ENCODE measurements at regions not wholly inside any gene's neighbourhood (a gene's known extent, or its start where the extent isn't known, plus 50 kb on each side); places are given as distances from the start of the nearest gene placed in this dataset.
A peak's percentile ranks its signal among the peaks of the same experiment; 100 is the strongest.
"Not testable (repeated sequence)": the region's sequence is repeated elsewhere in the genome, so short reads cannot be mapped to it uniquely, and the experiment has no call there.

- no peak for DNase-seq
Observed at GRCh38 chr4:34950926-34951325, 1293.4 kb downstream of the ARAP2 start.

DNA sequence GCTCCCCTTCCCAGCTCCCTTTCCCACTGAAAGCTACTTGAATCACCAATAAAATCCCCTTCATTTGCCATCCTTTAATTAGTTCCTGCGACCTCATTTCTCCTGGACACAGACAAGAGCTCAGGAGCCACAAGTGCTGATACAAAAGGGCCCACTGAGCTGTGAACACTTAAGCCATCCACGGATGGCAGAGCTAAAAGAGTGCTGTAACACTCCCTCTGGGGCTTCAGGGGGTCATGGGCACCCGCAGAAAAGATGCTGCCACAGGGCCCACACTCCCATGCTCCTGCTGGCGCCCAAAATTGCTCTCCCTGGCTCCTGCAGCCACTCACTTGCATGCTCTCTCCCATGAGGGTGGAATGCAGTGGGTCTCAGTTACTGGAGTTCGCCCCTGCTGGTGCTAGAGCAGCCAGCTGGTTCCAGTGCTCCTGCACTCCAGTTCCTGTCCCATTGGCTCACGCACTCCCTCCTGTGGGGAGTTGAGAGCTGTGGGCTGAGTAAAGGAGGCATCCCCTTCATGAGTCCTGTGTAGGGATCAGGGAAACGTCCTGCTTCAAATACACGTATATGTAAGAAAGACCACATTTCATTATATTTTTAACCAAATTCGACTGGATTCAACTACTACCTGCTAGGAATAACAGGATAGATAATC is 1291.0 kb downstream of the ARAP2 start:
- no peak for DNase-seq

GRCh38 chr4:34964613-34965012 is 1279.7 kb downstream of the ARAP2 start:
- DNase-seq, result no peak

DNA sequence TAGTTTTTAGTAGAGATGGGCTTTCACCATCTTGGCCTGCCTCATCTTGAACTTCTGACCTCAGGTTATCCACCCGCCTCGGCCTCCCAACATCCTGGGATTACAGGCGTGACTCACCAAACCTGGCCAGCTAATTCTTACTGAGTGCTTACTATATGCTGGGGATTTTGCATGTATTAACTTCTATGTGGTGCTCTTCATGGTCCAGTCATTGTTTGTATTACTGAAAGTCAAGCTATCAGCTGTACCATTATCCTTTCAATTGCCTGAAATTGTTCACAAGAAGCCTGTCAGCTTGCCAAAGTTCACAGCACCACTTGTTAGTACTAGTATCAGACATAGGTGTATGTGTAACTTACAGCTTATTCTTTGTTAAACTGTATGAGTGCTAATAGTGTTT is 1272.1 kb downstream of the ARAP2 start:
- DNase-seq, result no peak

DNA sequence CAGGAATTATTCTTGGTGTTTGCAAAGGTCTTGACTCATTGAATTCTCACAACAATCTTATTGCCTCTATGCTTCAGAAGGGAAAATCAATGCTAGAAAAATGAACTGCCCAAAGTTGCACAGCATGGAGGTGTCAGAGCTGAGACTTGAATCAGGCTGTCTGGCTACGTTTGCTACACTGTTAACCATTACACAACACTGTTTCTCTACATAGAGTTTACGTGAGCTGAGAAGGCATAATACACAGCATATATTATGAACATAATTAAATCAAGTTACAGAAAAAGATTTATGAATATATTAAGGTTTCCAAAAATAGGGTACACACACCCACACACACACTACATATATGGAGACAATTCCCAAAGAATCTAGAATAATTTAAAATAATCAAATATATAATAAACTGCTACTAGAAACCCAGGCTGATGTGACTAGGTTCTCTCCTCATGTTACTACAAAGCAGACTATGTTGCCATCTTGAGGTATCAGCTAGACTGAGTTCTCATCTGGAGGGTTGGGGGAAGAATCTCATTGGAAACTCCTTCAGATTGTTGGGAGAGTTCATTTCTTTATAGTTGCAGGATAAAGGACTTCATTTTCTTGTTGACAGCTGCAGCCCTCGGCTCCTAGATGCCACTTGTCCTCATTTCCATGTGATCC is 1270.5 kb downstream of the ARAP2 start:
- DNase-seq, result no peak

- no peak for DNase-seq
Observed at GRCh38 chr4:34974313-34974680, 1270.0 kb downstream of the ARAP2 start.

- not testable (repeated sequence) for DNase-seq
Observed at GRCh38 chr4:35021222-35021621, 1223.1 kb downstream of the ARAP2 start.

GRCh38 chr4:35025152-35025834 is 1219.0 kb downstream of the ARAP2 start:
- DNase-seq, result no peak

DNA sequence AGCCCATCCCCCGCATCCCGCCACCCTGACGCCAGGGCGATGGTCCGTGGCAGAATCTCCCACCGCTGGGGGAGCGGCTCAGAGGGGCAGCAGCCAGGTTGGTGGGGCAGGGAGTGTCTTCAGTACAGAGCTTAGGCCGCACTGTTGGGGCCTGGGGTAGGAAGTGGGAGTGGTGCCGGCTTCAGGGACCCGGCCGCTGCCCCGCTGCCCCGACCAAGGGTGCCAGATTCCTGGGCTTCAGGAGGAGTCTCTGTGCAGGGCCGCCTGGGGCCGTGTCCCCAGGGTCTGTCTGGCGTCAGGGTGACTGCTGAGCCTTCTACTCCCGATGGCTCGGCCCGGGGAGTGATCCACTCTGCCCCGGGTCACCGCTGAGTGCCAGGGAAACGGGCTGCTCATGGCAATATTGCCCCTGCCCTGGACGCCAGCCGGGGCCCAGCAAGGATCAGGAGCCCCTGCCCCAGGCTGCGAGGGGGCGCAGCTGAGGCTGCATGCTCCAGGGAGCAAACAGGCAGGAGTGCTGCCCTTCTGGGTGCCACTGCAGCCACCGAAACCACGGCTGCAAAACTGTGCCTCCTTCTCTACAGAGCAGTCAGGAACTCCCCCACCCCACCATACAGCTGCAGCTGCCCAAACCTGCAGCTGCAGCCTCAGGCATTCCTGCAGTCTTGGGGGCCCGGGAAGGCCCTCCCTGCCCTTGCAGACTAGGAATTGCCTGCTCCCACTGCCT is 1206.1 kb downstream of the ARAP2 start:
- DNase-seq, result no peak

- DNase-seq, result no peak
Observed at GRCh38 chr4:35038845-35039244, 1205.5 kb downstream of the ARAP2 start.

- DNase-seq, result no peak
Observed at GRCh38 chr4:35052546-35052945, 1191.8 kb downstream of the ARAP2 start.

- DNase-seq, result no peak
Observed at GRCh38 chr4:35063031-35063570, 1181.2 kb downstream of the ARAP2 start.

GRCh38 chr4:35066406-35066805 is 1177.9 kb downstream of the ARAP2 start:
- DNase-seq, result no peak

DNA sequence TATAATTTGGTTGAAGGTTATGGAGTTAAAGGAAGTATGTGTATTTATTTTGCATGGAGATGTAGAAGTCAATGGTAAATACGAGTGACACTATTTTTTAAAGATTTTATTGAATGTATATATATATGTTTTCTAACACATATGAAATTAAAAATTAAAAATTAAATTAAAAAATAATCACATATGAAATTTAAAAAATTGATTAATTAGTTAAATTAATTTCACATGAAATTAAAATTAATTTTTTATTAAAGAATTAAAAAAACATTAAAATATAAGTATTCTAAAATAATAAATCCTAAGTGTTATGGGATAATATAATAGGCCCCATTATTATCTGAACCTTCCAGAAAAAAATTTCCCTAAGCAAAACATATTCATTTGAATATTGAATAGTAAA is 1163.5 kb downstream of the ARAP2 start:
- DNase-seq, result no peak

DNA sequence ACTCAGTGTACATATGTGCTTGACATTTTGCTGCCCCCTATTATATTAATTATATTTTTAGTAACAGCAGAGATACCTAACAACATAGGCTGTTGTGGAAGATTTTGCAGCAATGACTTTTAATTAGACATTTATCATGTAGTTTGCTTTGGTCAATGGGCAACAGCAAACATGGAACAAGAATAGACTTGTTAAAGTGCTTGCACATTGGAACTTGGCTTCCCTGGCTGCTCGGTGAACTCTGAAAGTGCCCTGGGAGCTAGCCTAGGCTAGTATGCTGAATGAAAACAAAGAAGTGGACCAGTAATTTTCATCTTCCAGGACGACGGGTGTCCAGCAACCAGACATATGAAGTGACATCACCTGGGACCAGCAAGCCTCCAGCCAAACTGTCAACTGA is 1157.1 kb downstream of the ARAP2 start:
- DNase-seq, result peak; percentile 39

DNA sequence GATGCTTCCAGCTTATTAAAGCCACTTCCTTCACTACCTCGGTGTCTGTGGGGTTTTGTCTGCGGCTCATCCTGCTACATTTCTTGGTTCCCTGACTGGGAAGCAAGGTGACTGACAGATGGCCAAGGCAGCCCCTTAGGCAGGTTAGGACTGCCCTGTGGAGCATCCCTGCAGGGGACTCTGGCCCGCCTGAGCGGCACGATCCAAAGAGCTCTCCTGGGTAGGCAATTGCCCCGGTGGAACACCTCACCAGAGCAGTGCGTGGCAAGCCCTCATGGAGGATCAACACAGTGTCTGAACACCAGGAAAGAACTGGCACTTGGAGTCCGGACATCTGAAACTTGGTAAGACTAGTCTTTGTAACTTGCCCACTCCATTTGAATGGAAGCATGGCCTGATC is 1143.4 kb downstream of the ARAP2 start:
- no peak for DNase-seq

- no peak for DNase-seq
Observed at GRCh38 chr4:35102066-35102465, 1142.2 kb downstream of the ARAP2 start.

GRCh38 chr4:35105486-35105885 is 1138.8 kb downstream of the ARAP2 start:
- peak; percentile 42 for DNase-seq

DNA sequence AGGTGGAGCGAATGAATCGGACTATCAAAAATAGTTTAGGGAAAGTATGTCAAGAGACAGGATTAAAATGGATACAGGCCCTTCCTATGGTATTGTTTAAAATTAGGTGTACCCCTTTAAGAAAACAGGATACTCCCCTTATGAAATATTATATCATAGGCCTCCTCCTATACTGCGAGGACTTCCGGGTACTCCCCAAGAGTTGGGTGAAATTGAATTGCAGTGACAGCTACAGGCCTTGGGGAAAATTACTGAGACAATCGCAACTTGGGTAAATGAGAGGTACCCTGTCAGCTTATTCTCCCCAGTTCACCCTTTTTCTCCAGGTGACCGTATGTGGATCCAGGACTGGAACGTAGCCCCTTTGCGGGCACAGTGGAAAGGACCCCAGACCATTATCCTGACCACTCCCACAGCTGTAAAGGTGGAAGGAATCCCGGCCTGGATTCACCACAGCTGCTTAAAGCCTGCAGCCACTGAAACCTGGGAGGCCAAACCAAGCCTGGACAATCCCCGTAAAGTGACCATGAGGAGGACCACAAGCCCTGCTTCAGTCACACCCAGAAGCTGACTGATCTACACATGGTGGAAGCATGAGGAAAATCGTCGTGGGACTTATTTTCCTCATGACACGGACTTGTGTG is 1138.1 kb downstream of the ARAP2 start:
- DNase-seq, result no peak

GRCh38 chr4:35124106-35124505 is 1120.2 kb downstream of the ARAP2 start:
- no peak for DNase-seq

DNA sequence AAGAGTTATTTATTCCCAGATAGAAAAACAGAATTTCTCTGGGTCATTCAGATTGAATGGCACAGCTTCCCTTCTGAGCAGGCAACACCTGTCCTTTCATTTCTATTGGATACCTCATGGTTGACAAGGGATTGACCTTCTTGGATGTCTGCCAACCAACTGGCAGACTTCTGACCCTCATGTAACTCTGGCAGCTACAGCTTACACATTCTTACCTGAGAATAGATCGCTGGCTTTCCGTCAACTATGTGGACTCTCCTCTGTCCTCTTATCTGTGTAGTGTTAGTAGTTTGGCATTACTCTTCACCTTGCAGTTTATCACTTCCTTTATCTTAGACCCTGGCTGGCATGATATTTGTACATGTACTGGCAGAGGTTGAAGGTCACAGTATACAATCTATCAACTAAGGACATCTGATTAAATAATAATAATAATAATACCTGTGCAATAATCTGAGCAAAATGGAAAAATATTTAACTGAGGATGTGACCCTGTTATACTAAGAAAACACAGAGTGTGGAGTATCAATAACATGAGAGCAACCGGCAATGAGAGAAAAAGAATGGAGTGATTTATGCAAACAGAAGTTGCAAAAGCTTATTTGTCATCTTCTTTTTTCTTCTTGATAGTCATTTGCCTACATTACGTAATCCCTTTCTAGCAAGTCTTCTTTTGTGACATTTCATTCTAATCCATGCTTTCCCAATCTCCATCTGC is 1118.2 kb downstream of the ARAP2 start:
- DNase-seq, result no peak

GRCh38 chr4:35138449-35138848 is 1105.9 kb downstream of the ARAP2 start:
- DNase-seq, result no peak
